ENCODE measurements at regions not wholly inside any gene's neighbourhood (a gene's known extent, or its start where the extent isn't known, plus 50 kb on each side); places are given as distances from the start of the nearest gene placed in this dataset.

DNA sequence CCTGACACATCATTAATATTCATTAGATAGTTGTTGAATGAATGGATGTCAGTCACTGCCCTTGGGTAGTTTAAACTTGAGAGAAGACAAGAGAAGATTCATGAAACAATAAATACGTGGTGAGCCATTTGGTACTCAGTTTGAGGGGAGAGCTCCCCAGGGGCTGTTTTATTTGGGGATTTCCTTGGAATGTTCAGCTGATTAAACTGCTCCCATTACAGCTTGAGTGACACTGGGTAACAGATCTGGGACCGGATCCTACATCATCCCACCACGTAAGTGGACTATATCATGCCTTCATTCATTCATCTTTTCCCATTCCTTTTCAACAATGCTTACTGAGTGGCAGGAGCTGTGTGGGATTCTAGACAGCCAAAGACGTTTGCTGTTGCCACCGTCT is 162.0 kb downstream of the FAT3 start:
- DNase-seq: no peak

- peak; percentile 7 for DNase-seq
Observed at GRCh38 chr11:92387859-92388258, 163.2 kb downstream of the FAT3 start.

DNA sequence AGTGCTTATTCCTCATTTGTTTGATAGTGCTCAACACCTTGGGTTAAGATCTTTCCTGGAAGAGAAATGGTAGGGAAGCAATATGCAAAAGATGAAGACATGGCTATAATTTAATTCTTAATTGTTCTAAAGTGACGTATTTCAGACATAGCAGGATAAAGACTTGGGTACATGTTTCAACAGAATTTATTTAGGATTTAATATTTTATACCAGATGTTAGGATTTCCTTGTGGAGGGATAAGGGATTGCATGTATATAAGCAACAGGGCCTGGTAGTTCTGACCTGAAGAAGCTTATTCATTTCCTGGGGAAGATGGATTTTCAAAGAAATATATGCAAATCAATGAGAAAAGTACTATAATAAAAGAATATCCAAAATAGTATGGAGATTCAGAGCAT is 163.8 kb downstream of the FAT3 start:
- DNase-seq: no peak

GRCh38 chr11:92390783-92391182 is 166.2 kb downstream of the FAT3 start:
- no peak for DNase-seq

GRCh38 chr11:92391364-92391763 is 166.7 kb downstream of the FAT3 start:
- DNase-seq: no peak

DNA sequence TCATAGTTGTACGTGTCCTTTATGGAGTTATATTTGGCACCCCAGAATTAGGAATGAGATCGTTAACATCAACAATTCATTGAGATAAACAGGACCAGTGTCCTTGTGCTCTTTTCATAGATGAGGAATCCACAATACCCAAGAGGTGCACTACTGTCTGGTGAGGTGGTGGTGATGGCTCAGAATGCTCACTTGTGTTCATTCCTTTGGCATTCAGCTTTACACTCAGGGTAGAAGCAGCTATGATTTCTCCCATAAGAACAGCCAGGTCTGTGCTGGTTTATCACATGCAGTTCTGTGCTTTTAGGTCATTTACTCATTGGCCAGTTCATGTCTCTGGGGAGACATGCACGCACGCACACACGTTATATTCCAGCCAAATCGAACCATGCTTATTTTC is 167.2 kb downstream of the FAT3 start:
- DNase-seq: no peak

DNA sequence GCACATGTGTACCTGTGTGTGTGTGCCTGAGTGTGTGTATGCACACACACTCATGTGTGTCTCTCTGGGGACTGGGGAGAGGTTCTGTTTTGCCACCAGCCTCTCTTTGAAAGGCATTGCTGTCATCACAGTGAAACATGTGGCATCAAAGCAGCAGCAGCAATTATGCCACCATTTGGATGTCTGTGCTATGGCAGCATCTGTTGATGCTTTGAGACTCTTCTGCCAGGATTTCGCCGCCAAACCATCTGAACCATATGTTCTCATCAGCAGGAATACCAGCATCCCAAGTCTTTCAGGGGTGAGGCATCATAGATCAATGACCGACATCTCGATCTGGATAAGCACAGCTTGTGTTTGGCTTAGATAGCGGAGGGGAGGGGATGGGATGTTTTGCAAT is 168.6 kb downstream of the FAT3 start:
- peak; percentile 94 for DNase-seq

GRCh38 chr11:92396133-92396532 is 171.5 kb downstream of the FAT3 start:
- no peak for DNase-seq

- no peak for DNase-seq
Observed at GRCh38 chr11:92397221-92397755, 172.7 kb downstream of the FAT3 start.

- DNase-seq: no peak
Observed at GRCh38 chr11:92399705-92400104, 175.1 kb downstream of the FAT3 start.

DNA sequence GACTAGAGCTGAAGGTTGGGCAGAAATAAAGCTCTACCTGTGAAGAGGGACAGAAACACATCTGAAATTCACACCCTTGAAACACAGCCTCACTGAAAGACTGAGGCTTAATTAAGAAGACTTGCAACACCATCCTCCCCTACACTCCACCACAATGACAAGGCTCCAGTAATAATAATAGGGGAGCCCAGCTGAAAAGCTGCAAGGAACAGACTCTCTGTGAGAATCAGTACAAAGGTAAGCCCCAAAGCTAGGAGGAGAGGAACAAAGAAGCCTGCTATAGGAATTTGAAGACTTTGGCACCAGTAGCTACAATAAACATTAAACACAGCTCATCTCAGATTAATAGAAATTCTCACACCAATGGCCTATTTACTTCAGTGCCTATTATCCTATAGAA is 176.9 kb downstream of the FAT3 start:
- no peak for DNase-seq

DNA sequence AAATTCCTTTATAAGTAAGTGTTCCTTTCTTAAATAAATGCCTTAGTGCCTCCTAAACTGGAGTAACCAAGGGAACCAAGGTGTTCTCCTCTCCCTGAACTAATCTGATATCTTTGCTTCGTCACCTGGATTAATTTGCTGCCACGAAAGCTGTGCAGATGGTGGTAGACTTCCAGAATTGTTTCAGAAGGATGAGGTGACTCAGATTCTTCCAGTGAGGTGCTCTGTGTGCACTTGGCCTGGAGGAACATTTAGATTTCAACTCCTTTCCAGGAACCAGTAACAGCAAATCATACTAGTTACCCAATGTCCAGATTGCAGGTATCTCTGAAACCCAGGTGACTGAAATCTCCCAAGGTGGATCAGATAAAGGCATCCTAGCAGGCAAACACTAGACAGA is 181.9 kb downstream of the FAT3 start:
- DNase-seq: no peak

DNA sequence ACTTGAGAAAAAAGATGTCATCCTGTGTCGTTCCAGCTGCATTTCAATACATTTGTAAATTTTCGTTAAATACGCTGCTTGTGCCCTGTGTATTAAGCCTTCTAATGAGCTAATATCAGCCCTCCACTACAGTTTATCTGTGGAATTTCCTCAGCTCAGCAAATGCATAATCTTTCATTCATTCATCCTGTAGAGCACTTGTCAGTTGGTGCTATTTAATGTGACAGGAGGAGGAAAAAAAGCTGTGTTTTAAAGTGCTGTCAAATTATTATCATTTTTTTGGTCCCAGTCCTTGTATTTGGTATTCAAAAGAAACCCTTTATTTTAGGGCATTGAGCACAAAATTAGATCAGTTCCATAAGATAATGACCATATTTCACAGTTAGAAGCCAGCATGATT is 184.7 kb downstream of the FAT3 start:
- DNase-seq: no peak

DNA sequence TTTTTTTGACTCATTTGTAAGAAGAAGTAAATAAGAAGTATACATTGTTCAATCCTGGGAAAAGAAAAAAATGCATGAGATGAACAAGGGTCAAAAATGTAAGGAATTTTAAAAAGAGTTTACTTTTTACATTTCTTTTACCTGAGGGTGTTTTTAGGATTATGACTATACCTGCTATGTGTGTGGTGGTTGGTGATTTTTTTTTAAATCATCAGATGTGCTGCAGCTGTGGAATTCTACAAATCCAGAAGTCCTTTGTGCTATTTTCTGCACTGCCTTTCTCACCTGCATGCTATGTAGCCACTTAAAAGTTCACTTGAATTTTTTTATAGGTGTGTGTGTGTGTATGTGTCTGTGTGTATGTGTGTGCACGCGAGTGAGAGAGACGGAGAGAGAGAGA is 185.3 kb downstream of the FAT3 start:
- no peak for DNase-seq

DNA sequence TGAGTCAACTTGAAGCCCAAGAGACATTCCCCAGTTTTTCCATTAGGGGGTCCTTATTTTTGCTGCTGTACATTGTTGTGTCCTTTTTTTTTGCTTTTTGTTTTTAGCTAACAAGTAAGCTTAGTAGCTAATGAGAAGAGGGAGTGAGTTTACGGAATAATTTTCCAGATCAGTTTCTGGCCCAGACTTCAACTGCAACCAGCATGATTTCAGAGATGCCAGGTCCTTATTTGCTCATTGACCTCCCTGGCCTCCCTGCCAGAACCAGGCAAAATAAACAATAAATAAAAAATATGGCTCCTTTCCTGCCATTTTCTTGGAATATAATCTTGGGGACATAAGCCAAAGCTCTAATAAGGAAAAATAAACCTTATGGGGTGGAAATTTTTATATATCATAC is 185.9 kb downstream of the FAT3 start:
- peak; percentile 83 for DNase-seq

DNA sequence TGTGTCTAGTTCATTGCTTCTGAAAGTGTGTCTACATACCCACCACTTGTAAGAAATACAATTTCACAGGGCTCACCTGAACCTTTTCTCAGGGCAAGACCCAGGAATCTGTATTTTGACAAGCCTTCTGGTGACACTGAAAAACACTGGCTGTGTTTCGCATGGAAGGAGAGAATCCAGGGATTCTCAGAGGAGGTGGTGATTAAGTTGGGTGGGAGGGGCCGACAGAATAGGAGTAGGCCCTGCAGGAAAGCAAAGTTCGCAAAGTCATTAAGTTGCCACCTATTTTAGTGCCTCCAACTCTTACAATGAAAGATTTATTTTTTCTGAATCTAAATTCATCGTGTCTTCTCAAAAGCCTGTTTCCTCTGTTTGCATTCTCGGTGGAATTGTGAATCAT is 186.8 kb downstream of the FAT3 start:
- DNase-seq: no peak

DNA sequence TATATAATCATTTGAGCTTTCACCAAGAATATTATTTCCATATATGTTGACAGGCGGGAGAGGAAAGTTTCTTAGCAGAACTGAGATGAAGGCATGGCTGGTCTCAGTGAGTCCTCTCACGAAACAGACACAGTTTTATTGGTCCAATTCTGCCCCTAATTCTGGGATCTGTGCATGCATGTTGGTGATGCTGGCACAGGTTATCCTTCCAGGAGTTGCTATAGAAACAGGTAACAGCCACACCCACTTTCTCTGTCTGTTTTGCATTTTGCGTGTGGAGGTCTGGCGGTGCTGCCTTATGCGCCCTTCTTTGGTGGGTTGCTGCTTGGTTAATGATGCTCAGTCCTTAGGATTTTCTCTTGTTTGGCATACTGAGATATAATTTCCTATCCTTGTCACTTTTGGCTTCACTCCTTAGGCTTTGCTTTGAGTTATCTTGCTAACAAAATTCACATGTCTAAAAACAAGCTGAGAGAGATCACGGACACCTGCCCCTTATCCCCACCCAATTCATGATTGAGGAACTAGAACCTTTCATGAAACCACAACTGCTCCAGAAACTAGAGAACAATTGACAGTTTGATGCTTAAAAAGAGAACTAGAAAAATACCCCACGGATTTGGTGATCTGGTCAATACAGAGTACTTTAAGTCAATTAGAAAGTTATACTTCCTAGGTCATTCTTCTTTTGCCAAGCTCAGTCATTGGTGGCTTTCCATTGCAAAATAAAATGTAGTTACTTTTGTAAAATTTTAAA is 189.3 kb downstream of the FAT3 start:
- no peak for DNase-seq

GRCh38 chr11:92416971-92417725 is 192.5 kb downstream of the FAT3 start:
- no peak for DNase-seq

DNA sequence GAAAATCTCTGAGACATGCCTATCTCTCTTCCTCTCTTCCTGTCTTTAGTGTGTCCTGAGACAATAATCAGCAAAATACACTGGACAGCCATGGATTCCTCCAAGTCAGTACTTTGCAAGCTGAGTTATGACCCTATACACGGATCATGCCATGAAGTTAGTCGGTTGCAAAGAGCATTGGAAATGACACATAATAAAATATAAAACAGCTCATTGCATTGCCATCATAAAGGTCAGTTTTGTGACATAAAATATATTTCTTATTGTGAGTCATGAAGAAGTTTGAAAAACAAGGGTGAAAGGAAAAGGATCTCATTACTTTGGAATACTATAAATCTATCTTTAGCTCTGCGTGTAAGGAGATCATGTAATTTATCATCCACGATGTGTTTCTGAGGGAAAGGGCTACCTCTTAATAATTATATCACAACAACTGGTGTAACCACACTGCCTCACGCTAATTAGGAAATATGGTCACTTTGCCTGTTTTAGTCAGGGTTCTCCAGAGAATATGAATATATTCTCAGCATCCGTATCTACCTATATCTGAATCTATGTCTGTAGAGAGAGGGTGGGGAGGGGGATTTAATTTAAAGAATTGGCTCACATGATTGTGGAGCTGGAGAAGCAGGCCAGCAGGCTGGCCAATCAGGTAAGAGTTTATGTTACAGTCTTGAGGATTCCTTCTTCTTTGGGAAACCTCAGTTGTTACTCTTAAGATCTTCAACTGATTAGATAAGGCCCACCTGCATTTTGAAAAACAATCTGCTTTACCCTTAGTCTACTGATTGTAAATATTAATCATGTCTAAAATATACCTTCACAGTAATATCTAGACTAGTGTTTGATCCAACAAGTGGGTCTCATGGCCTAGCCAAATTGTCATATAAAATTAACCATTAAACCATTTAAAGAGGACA is 198.8 kb downstream of the FAT3 start:
- no peak for DNase-seq

- DNase-seq: no peak
Observed at GRCh38 chr11:92424281-92424680, 199.7 kb downstream of the FAT3 start.

GRCh38 chr11:92425127-92425526 is 200.5 kb downstream of the FAT3 start:
- no peak for DNase-seq

GRCh38 chr11:92432515-92432914 is 207.9 kb downstream of the FAT3 start:
- no peak for DNase-seq

Measured in NCI-H446 treated with DMSO at 0.1 percent for 48 hours (cell line).